Smooth muscle cell (in vitro differentiated cells): ENCODE measurements at regions not wholly inside any gene's neighbourhood (a gene's known extent, or its start where the extent isn't known, plus 50 kb on each side); places are given as distances from the start of the nearest gene placed in this dataset.
A peak's percentile ranks its signal among the peaks of the same experiment; 100 is the strongest.

Experiments
- DNase-seq: peaks from one replicate; lab custom pipeline; 2025; ENCODE audit not compliant: unreplicated experiment; lab: John Stamatoyannopoulos, UW
- H2AFZ ChIP-seq: fragments of 200-600 bp; sonication (generic); 2 replicates; pipeline ENCODE4 v1.6.0; 2016; ENCODE audit warnings: antibody characterized with exemption, low read depth, mild to moderate bottlenecking
- H3F3A ChIP-seq: fragments of 200-600 bp; sonication (generic); 2 replicates; pipeline ENCODE4 v1.6.0; 2017; ENCODE audit warnings: antibody characterized with exemption, low read depth
- H3K27ac ChIP-seq: fragments of 200-600 bp; sonication (generic); 2 replicates; pipeline ENCODE4 v1.5.1; 2016; ENCODE audit warnings: low read depth, mild to moderate bottlenecking
- H3K27me3 ChIP-seq: fragments of 200-600 bp; sonication (generic); 2 replicates; pipeline ENCODE4 v1.6.1; 2016; ENCODE audit warnings: low read depth, mild to moderate bottlenecking
- H3K36me3 ChIP-seq: fragments of 200-600 bp; sonication (generic); 2 replicates; pipeline ENCODE4 v1.5.1; 2016; ENCODE audit warnings: low read depth
- H3K4me1 ChIP-seq: fragments of 200-600 bp; sonication (generic); 2 replicates; pipeline ENCODE4 v1.5.1; 2016; ENCODE audit warnings: low read depth
- H3K4me2 ChIP-seq: fragments of 200-600 bp; sonication (generic); 2 replicates; pipeline ENCODE4 v1.6.0; 2016; ENCODE audit warnings: mild to moderate bottlenecking
- H3K4me3 ChIP-seq: fragments of 200-600 bp; sonication (generic); 2 replicates; pipeline ENCODE4 v1.5.1; 2016; ENCODE audit warnings: mild to moderate bottlenecking
- H3K79me2 ChIP-seq: fragments of 200-600 bp; sonication (generic); 2 replicates; pipeline ENCODE4 v1.6.0; 2016; ENCODE audit warnings: low read depth, mild to moderate bottlenecking
- H3K9ac ChIP-seq: fragments of 200-600 bp; sonication (generic); 2 replicates; pipeline ENCODE4 v1.6.0; 2016; ENCODE audit warnings: low read depth
- H3K9me3 ChIP-seq: fragments of 200-600 bp; sonication (generic); replicated peaks from 2 replicates; pipeline ENCODE4 v1.5.1; 2016; ENCODE audit warnings: low read depth
- H4K20me1 ChIP-seq: fragments of 200-600 bp; sonication (generic); 2 replicates; pipeline ENCODE4 v1.6.0; 2016; ENCODE audit warnings: low read depth
- CTCF ChIP-seq: fragments of 200-600 bp; sonication (generic); IDR thresholded peaks from 2 replicates; pipeline ENCODE4 v1.5.1; 2017; ENCODE audit warnings: borderline replicate concordance, mild to moderate bottlenecking, antibody characterized with exemption; ENCODE audit not compliant: insufficient read depth, poor library complexity, severe bottlenecking
- WGBS: methylation state at CpG from one replicate; pipeline ENCODE4 v1.1.7; 2016; ENCODE audit warnings: low lambda C conversion rate; 5-methylcytosine and 5-hydroxymethylcytosine counted together

GRCh38 chr15:88341653-88342052 is 85.1 kb upstream of the NTRK3 start:
- Histone ChIP-seq H3K27ac (no peak overlapping the region), H3K79me2 (no peaks in the 10 kb centered on the region), H3K9me3 (no peaks in the 10 kb centered on the region), H3F3A (no peaks in the 10 kb centered on the region), H4K20me1 (no peaks in the 10 kb centered on the region), H2AFZ (no peak overlapping the region), H3K4me1 (no peaks in the 10 kb centered on the region), H3K4me3 (no peak overlapping the region), H3K9ac (no peak overlapping the region), H3K27me3 (peaks cover 13% of the 10 kb centered on the region), H3K4me2 (no peak overlapping the region), H3K36me3 (no peaks in the 10 kb centered on the region)
- 89% methylated on average over 2 of the region's 2 CpGs for WGBS
- no peak for TF ChIP-seq CTCF
- DNase-seq: no peak

- no peak overlapping the region for H2AFZ ChIP-seq
- no peaks in the 10 kb centered on the region for H3F3A ChIP-seq
- no peak for DNase-seq
- no peaks in the 10 kb centered on the region for H3K9me3 ChIP-seq
- no peak overlapping the region for H3K4me3 ChIP-seq
- TF ChIP-seq CTCF: no peak
- H3K4me1 ChIP-seq: no peaks in the 10 kb centered on the region
- 85% methylated on average over 5 of the region's 5 CpGs for WGBS
- no peaks in the 10 kb centered on the region for H3K79me2 ChIP-seq
- no peak overlapping the region for H3K27ac ChIP-seq
- peaks cover 13% of the 10 kb centered on the region for H3K27me3 ChIP-seq
- no peaks in the 10 kb centered on the region for H4K20me1 ChIP-seq
- no peaks in the 10 kb centered on the region for H3K36me3 ChIP-seq
- H3K9ac ChIP-seq: no peak overlapping the region
- no peak overlapping the region for H3K4me2 ChIP-seq
Measured at GRCh38 chr15:88341006-88341405, 84.5 kb upstream of the NTRK3 start.

- peak; percentile 1 for TF ChIP-seq CTCF
- Histone ChIP-seq H3K4me3 (no peak overlapping the region), H3K4me2 (no peak overlapping the region), H3K27ac (no peak overlapping the region), H3K79me2 (no peaks in the 10 kb centered on the region), H4K20me1 (no peaks in the 10 kb centered on the region), H3K9ac (no peak overlapping the region), H3F3A (no peaks in the 10 kb centered on the region), H2AFZ (no peak overlapping the region), H3K9me3 (no peaks in the 10 kb centered on the region), H3K36me3 (no peaks in the 10 kb centered on the region), H3K4me1 (no peaks in the 10 kb centered on the region), H3K27me3 (peaks cover 13% of the 10 kb centered on the region)
- WGBS: 19% methylated on average over 1 of the region's 1 CpG
- no peak for DNase-seq
Measured at GRCh38 chr15:88337993-88338392, 81.5 kb upstream of the NTRK3 start.

- no peak for DNase-seq
- Histone ChIP-seq H3K36me3 (no peaks in the 10 kb centered on the region), H3K4me3 (no peak overlapping the region), H2AFZ (no peak overlapping the region), H3K9me3 (no peaks in the 10 kb centered on the region), H3F3A (no peaks in the 10 kb centered on the region), H3K27ac (no peak overlapping the region), H3K79me2 (no peaks in the 10 kb centered on the region), H3K4me1 (no peaks in the 10 kb centered on the region), H3K4me2 (no peak overlapping the region), H3K9ac (no peak overlapping the region), H3K27me3 (peaks cover 13% of the 10 kb centered on the region), H4K20me1 (no peaks in the 10 kb centered on the region)
- WGBS: 96% methylated on average over 1 of the region's 1 CpG
- no peak for TF ChIP-seq CTCF
Measured at GRCh38 chr15:88335074-88335473, 78.5 kb upstream of the NTRK3 start.
